ENCODE measurements at regions not wholly inside any gene's neighbourhood (a gene's known extent, or its start where the extent isn't known, plus 50 kb on each side); places are given as distances from the start of the nearest gene placed in this dataset.

DNA sequence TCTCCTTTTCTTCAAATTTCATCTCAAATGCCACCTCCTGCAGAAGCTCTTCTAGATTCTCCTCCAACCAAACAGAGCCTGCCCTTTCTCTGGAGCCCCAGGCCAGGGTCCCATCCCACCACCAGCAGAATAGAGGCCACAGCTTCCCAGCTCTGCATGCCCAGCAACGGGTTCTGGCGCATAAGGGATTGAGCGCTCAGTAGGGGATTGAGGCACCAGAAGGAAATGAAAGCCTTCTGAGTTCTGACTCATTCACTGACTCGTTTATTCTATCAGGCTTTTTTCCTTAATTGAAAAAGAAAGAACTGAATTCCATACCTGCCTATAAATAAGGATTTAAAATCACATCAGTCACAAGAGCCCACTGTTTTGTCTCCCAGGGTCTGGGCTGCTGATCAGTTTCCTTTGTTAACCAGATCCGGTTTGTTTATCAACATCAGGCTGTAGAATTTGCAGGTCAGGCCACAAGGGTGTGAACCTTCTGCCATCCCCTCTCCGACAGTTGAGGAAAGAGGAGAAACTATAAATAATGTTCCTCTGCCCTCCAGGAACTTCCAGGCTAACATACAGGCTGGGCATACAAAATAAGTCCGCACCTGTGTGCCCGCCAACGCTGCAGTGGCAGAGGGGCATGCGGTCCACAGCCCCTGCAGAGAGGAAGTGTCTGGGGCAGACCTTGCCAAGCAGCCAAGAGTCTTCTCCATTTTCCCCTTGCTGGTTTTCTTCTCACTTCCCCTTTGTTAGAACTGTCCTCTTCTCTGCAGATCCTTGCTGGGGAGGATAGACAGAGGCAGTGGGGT, 63.5 kb upstream of the PRDM11 start:
- intact Hi-C loops (cut with DNase I) = no loop called here
- DNase-seq (no peak), ATAC-seq (ENCODE audit: poor library complexity) (peak; percentile 16)

DNA sequence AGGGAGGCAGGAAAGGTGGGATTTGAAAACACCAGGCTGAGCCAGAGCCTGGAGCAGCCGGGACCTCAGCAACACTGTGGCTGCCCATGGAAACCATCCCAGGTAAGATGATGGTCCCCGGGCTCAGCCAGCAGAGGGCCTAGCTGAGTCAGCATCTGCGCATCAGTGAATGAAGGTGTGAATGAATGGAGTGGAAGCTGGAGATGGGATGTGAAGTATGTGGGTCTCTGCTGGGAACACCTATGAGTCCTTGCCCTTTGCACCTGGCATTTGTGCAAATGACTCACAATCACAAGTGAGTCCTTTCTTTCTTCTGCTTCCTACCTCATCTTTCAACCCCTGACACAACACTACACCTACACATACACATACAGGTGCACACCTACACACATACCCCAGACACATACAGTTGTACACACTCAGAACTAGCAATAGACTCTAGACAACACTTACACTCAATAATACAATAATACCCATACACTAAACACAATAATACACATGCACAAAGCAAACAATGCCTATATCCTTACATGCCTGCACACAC, 62.8 kb upstream of the PRDM11 start:
- intact Hi-C loops (cut with DNase I) = no loop called here
- ATAC-seq (ENCODE audit: poor library complexity) (no peak), DNase-seq (no peak)

DNA sequence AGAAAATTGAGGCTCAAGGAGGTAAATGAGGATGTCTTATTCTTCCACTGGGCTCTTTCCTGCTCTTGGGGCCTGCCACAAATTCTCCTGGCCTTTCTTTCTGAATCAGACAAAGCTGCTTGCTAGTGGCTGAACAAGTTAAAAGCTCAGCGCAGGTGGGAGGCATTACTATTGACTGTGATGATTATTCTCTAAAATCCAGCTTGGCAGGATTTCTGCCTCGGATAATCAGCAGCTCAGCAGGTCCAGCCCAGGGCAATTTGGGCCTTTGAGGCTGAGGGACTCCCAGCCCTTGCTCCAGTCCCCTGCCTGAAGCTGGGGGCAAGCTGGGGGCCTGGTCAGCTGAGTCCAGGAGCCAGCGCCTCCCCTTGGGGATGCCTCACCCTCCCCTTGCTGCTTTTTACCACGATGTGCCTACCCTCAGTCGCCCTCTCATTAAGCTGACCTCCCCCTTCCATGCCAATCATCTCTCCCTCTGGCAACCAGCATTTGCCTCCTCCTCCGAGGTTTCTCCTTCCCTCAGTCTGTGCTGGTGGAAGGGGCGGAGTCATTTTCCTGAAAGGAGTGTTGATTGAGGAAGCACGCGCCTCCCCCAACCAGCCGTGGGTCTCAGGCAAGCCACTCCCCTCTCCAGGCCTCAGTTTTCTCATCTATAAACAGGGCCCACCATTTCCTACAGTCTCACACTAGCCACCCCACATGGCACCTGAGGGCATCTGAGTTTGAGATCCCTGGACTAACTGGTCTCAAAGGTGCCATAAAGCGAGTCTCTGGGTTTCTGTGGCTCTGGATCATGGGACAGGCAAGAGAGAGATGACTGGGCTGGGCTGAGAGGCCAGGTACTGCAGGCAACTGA, 60.6 kb upstream of the PRDM11 start:
- intact Hi-C loops (cut with DNase I) = no loop called here
- DNase-seq (no peak), ATAC-seq (ENCODE audit: poor library complexity) (no peak)

DNA sequence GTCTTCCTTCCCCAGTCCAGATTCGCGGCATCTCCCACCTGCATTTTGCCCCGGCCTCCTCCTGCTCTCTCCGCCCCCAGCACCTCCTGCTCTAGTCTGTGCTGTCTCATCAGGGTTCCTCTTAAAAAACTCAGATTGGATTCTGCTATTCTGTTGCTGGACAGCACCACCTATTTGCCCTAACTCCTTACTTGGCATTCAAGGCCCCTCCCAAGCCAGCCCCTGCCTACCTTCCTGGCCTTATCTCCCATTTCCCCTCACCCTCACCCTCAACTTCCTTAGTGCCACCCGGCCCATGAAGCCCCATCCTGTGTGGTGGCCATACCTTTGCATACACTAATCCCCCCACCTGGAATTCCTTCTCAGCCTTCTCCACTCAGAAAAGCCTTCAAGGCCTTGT, 59.9 kb upstream of the PRDM11 start:
- ATAC-seq (ENCODE audit: poor library complexity) (no peak), DNase-seq (no peak)
- intact Hi-C loops (cut with DNase I) = no loop called here

DNA sequence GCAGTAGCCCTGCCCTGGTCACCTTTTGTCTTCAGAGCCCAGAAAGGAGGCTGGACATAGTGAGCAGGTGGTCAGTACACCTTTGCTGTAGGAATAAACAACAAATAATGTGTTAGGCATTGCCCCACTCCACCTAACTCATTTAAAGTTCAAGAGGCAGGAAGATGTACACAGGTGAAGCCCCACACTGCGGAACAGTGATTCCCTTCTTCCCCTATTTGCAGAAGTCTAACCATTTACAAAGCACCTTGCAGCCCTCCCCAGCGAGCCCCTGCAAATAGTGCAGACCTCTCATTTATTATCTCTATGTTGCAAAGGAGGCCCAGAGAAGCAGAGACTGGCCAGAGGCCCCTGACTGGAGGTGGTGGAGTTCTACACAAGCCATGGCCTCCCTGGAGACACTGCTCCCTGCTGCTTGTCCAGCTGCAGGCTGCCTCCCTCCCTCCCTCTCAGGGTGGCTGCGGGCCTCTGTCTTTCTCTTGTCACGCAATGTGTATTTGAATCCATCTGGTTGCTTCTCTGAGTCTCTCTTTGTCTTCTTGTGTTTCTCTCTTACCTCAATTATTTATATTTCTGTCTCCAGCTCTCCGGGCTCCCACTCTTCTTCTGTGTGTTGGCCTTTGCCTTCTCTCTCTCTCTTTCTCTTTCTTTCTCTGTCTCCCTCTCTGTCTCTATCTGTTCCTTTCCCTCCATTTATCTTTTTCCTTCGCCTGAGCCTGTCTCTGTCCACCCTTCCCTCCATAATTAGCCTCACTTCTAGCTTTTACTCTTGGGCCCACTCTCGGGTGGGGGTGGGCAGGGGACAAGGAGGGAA, 59.1 kb upstream of the PRDM11 start:
- intact Hi-C loops (cut with DNase I) = no loop called here
- ATAC-seq (ENCODE audit: poor library complexity) = no peak
- DNase-seq = no peak

DNA sequence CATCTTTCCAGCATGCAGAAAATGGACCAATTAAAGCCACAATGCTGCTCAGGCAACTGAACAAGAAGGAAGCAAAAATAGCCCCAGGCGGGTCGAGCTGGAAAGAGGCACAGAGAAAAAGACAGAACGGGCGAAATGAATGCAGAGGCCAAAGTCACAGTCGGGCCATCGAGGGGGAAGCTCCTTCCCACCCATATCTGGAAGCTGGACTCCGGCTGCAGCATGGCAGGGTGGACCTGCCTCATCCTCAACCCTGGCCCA, 58.6 kb upstream of the PRDM11 start:
- DNase-seq = no peak
- no peak for ATAC-seq (ENCODE audit: poor library complexity)
- intact Hi-C loops (cut with DNase I) = no loop called here

DNA sequence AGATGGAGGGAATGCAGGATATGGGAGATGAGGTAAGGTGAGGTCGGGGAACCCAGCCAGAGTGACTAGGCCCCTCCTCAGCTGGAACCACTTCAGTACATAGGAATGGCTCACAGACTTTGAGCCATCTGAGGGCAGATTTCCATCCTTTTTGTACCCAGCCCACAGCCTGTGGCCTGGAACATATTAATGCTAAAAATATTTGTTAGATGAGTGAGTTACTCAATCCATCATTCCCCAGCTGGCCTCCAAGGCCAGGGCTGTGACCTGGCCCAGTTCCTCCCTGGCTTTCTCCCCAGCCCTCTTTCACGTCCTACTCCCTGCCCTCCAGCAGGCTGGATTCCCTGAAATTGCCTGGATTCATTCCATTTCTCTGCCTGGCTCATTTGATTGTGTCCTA, 57.2 kb upstream of the PRDM11 start:
- intact Hi-C loops (cut with DNase I) = no loop called here
- DNase-seq (peak; percentile 91), ATAC-seq (ENCODE audit: poor library complexity) (peak; percentile 96)

DNA sequence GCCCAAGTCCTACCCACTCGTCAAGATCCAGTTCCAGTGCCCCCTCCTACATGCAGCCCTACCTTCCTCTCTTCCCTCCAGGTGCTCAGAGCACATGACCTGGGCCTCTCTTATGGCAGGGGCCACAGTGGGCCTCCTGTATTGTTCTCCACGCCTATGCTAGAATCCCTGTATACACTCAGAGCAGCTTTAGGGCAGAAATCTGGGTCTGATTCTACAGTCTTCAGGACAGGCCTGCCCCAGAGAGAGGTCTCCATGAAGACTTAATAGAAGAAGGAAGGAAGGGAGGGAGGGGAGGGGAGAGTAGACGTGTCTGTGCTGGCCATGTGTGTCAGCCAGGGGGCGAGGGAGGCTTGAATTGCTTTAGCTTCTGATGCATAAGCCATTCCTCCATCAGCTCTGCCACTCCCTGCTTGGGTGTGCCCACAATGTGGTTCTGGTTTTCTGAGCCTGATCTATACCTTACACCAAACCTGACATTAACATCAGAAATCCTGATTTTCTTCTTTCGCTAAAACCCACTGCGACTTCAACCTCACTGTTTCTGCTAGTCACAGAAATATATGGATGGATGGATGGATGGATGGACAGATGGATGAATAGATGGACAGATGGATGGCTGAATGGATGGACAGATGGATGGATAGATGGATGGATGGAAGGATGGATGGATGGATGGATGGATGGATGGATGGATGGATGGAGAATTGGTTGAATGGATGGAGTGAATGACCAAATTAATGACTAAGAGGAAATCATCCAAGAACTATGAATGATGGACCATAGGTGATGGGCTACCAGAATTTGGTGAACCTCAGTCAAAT, 56.6 kb upstream of the PRDM11 start:
- intact Hi-C loops (cut with DNase I) = no loop called here
- ATAC-seq (ENCODE audit: poor library complexity) = no peak
- no peak for DNase-seq

DNA sequence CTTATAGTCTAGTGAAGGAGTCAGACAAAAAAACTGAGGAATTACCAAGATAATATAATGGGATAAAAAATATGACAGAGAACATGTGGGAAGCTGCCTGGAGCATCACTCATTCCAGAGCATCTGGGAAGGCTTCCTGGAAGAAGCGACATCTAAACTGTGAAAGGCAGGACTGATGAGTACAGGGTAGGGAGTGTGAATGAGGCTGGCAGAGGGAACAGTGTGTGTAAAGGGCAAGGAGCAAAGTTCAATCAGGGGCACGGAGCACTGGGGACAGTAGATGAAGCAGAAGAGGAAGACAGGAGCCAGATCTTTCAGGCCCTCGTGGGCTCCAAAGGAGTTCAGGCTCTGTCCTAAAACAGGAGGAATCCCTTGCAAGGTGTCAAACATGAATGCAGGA, 55.8 kb upstream of the PRDM11 start:
- intact Hi-C loops (cut with DNase I) = no loop called here
- DNase-seq (no peak), ATAC-seq (ENCODE audit: poor library complexity) (no peak)

DNA sequence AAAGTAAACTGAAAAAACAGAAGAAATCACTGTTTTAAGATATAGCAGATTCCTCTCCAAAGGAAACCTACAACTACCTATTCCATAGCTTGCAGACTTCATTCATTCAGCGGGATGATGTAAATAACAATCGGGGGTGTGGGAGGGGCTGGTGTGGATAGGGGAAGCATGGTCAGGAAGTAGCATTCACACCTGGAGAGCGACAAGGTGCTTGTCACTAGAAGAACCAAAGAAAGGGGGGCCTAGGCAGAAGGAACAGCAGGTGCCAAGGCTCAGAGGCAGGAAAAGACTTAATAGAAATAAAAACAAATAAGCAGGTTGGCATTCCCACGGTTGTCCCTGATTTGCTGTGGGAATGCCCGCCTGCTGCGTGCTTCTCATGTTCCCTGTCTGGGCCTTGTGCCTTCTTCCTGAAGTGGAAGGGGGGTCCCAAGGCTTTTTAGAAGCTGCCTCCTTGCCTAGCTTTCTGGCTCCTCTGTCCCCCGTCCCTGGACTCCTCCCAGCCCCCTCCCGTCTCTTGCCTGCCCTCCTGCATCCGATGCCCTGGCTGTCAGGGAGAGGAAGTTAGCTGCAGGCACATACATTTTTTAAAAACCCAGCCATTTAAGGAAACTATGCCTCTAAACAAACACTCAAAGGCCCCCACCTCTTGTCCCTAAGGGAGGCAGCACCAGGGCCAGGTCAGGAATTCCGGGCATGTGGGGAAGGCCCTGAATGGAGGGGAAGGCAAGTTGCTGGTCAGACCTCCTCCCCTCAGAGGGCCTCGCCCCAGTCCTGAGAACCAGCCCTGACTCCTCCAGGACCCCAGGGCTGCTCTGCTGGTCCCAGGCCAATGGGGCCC, 54.7 kb upstream of the PRDM11 start:
- intact Hi-C loops (cut with DNase I) = no loop called here
- no peak for DNase-seq
- ATAC-seq (ENCODE audit: poor library complexity) = no peak

DNA sequence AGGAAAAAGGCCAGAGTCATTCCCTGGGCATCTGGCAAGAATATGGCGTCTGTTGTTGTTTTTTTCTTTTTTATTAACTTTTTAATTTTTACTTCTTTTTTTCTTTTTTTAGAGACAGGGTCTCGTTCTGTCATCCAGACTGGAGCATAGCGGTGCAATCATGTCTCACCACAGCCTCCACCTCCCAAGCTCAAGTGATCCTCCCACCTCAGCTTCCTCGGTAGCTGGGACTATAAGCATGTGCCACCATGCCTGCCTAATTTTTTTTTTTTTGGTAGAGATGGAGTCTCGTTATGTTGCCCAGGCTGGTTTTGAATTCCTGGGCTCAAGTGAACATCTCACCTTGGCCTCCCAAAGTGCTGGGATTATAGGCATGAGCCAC, 54.0 kb upstream of the PRDM11 start:
- DNase-seq (no peak), ATAC-seq (ENCODE audit: poor library complexity) (no peak)
- intact Hi-C loops (cut with DNase I) = no loop called here

DNA sequence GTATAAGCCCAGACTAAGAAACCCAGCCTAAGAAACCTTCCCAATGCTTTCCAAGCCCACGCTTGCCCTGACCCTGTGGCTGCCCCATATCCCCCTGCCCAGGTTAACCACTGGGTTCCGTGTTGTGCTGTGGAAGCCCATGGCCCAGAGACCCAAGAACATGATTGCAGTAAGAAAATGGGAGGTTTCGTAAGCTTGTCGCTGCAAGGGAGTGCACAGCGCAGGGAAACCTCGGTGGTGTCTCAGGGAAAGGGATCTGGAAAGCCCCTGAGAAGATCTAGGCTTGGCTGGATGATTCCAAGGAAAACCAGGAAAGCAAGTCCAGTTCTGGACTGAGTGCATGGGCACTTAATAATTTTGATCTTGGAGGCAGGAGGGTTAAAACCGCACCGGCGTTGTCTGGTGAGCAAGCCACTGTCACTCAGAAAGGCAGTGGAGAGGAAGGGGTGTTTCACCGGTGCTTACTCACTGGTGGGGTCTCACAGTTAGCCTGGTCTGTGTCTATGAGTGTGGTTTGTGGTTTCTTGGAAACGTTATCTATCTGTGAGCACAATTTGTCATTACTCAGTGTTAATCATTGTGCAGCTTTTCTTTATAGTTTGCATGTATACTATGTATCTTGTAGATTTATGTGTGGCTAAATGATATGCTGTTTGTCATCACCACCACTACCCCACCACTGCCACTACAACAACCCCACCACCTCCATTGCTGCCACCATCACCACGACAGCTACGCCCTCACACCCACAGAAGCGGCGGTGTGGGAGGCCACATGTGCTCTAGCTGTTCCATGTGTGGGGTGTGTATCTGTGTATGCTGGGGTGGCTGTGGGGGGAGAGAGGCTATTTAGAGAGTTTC, 53.3 kb upstream of the PRDM11 start:
- DNase-seq (no peak), ATAC-seq (ENCODE audit: poor library complexity) (no peak)
- intact Hi-C loops (cut with DNase I) = no loop called here

DNA sequence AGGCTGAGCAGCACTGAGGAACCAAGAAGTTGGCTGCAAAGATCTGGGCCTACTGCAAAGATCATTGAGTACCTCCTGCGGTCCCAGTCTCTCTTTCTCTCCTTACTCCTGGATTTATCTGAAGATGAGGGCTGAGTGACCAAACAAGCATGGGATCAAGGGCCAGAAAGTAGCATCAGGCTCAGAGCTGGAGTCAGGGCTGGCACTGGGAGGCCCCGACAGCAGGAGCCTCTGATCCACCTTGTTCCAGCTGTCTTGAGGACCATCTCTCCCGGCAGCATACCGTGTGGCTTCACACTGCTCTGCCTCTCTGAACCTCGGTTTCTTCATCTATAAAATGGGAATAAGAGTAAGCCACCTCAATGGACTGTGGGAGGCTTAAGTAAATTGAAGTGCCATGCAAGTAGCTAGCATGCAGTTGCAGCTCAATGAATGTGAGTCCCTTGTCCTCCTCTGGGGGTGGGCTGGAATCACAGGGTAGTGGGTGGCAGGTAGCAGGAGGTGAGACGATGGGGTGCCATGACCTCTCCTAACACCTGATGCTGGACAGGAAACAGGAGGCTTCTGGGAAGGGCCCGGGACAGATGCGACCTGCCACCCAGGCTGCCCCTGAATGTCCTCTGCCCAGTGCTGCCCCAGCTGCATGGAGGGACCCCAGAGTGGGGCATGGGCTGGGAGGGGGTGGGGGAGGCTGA, 52.5 kb upstream of the PRDM11 start:
- intact Hi-C loops (cut with DNase I) = no loop called here
- ATAC-seq (ENCODE audit: poor library complexity) (no peak), DNase-seq (no peak)

DNA sequence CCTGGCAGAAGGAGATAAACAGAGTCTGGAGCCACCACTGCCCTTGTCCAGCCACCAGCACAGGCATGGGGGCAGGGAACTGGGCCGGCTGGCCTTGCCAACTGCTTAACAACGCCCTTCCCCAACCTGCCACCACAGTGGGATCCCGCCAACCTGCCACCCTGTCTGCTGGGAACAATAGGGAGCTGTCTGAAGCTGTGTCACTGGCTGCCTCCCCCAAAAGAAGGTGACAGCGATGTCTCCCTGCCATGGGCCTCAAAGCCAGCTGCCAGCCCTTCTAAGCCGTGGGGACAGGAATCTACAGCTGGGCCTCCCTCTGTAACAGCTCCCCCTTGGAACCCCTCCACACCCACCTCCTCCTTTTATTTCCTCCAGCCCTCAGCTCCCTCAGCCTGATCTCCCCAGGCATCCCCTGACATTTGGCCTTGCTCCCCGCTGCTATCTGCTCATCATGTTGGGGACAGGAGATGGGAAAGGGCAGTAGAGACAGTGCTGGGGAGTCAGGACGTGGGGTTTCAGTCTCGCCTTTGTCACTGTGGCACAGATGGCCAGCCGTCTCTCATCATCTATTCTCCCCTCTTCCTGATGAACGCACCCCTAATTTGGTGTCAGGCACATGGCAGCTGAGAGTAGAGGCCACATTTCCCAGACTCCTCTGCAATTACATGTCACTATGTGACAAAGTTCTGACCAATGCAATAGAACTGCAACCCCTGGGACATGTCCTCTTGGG, 51.3 kb upstream of the PRDM11 start:
- intact Hi-C loops (cut with DNase I) = no loop called here
- peak; percentile 51 for ATAC-seq (ENCODE audit: poor library complexity)
- no peak for DNase-seq

DNA sequence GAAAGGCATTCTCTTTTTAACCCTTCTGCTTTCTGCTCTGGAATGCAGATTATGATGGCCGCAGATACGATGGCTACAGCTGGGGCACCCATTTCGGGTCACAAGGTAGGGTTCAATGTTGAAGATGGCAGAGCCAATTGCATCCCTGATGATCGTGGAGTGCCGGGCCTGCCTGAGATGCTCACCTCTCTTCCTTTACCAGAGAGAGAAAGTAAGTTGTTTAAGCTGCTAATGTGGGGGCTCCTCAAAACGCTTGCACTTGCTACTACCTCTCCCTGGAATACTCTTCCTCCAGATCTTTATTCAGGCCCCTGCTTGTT, 50.8 kb upstream of the PRDM11 start:
- intact Hi-C loops (cut with DNase I) = no loop called here
- ATAC-seq (ENCODE audit: poor library complexity) = no peak

DNA sequence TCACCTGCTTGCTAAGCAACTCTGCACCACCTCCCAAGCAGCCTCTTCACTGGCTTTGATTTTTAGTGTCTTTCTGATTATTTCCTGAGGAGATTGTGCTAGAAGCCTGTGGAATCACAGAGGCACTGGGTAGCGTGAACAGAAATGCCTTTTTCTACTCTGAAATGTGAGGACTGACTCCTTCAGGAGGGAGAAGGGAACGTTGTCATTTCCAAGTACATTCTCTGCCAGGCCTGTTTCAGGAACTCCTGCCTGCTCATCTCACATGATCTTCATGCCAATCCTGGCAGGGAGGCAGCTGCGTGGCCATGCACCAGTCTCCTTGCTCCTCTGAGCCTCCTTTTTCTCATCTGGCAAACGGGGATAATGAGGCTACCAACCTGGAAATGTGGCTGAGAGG, 49.8 kb upstream of the PRDM11 start:
- no peak for DNase-seq
- ATAC-seq (ENCODE audit: poor library complexity) = no peak
- intact Hi-C loops (cut with DNase I) = no loop called here

More for the DNA sequence above, 50.8 kb upstream of the PRDM11 start:
- DNase-seq = no peak
